Keratinocyte (primary cell): ENCODE measurements at regions not wholly inside any gene's neighbourhood (a gene's known extent, or its start where the extent isn't known, plus 50 kb on each side); places are given as distances from the start of the nearest gene placed in this dataset.

Source experiments
- CTCF ChIP-seq, 3 experiments: IDR thresholded peaks in 1 of 3; conservative IDR thresholded peaks in 1 of 3; optimal IDR thresholded peaks in 1 of 3; 2 replicates in 2 of 3; 3 replicates in 1 of 3; pipeline versions ENCODE3 to v1.5.1; 2011; ENCODE audit warnings: low read length in 3 of 3, mild to moderate bottlenecking in 3 of 3, moderate library complexity in 2 of 3, control low read depth in 1 of 3, inconsistent platforms in 1 of 3; ENCODE audit not compliant: insufficient read depth in 2 of 3; ENCODE audit errors: extremely low read depth in 1 of 3
- EZH2 ChIP-seq: IDR thresholded peaks from one replicate; pipeline ENCODE4 v1.6.1; 2012; ENCODE audit warnings: inconsistent platforms, mild to moderate bottlenecking, low read length, moderate library complexity

- TF ChIP-seq CTCF (optimal IDR thresholded peaks at IDR 0.05 in 1 of 3, IDR thresholded peaks at IDR 0.05 in 1 of 3, conservative IDR thresholded peaks at IDR 0.05 in 1 of 3; ENCODE audit: extremely low read depth in 1 of 3, insufficient read depth in 2 of 3, low read length in 3 of 3) (no peak), EZH2 (no peak)
Measured at GRCh38 chr9:129558551-129559505, 62.1 kb downstream of the C9orf50 start.
